ENCODE measurements at regions not wholly inside any gene's neighbourhood (a gene's known extent, or its start where the extent isn't known, plus 50 kb on each side); places are given as distances from the start of the nearest gene placed in this dataset.

DNA sequence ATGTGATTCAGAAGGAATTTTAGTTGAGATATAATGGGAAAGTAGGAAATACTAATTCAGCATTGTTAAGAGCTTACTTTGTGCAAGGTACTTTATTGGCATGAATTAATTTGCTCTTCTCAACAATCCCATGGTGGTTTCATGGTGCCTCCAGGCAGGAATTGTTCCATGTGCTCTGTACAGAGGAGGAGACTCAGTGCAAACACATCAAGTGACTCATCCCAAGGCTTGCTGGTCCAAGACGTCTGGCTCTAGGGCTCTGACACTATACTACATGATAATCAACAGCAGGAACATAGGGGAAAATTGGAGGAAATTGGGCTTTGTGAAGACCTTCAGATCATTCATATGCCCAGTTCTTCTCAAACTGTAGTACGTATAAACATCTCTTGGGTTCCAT lies 66.5 kb upstream of the PRKG1 start:
- Histone ChIP-seq H3K27ac (ENCODE audit: low read depth in 2 of 2, low read length in 2 of 2) (no peak overlapping the region), H3K27me3 (ENCODE audit: control insufficient read depth, insufficient read depth, low read length) (no peaks in the 10 kb centered on the region), H3K36me3 (ENCODE audit: control insufficient read depth in 2 of 3, insufficient read depth in 3 of 3, low read length in 3 of 3) (no peaks in the 10 kb centered on the region), H3K4me3 (ENCODE audit: low read length in 3 of 3) (no peak overlapping the region), H3K9ac (ENCODE audit: low read length in 3 of 3) (no peak overlapping the region), H3K9me3 (ENCODE audit: control insufficient read depth in 2 of 3, insufficient read depth in 1 of 3, low read length in 3 of 3) (no peaks in the 10 kb centered on the region), H3K4me1 (ENCODE audit: control insufficient read depth in 2 of 3, insufficient read depth in 2 of 3, low read depth in 1 of 3, low read length in 3 of 3) (no peaks in the 10 kb centered on the region)
- DNase-seq (no peak), FAIRE-seq (no peak)
- TF ChIP-seq, protein P1, sequence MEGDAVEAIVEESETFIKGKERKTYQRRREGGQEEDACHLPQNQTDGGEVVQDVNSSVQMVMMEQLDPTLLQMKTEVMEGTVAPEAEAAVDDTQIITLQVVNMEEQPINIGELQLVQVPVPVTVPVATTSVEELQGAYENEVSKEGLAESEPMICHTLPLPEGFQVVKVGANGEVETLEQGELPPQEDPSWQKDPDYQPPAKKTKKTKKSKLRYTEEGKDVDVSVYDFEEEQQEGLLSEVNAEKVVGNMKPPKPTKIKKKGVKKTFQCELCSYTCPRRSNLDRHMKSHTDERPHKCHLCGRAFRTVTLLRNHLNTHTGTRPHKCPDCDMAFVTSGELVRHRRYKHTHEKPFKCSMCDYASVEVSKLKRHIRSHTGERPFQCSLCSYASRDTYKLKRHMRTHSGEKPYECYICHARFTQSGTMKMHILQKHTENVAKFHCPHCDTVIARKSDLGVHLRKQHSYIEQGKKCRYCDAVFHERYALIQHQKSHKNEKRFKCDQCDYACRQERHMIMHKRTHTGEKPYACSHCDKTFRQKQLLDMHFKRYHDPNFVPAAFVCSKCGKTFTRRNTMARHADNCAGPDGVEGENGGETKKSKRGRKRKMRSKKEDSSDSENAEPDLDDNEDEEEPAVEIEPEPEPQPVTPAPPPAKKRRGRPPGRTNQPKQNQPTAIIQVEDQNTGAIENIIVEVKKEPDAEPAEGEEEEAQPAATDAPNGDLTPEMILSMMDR (IDR thresholded peaks at IDR 0.05; ENCODE audit: borderline replicate concordance, extremely low read depth, insufficient read depth) = no peak
- intact Hi-C loops (cut with DNase I) = no loop called here

DNA sequence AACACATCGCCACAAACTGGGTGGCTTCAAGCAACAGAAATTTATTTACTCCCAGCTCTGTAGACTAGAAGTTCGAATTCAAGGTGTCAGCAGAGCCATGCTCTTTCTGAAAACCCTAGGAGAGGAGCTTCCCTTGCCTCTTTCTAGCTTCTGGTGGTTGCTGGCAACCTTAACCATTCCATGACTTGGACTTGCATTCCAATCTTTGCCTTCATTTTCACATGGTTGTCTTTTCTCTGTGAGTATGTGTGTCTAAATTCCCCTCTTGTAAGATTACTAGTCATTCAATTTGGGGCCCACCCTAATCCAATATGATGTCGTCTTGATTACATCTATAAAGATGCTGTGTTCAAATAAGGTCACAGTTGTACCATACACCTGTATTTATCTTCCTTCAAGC lies 65.9 kb upstream of the PRKG1 start:
- H3K27me3 ChIP-seq (ENCODE audit: control insufficient read depth, insufficient read depth, low read length) = no peaks in the 10 kb centered on the region
- no peak overlapping the region for H3K9ac ChIP-seq (ENCODE audit: low read length in 3 of 3)
- H3K4me3 ChIP-seq (ENCODE audit: low read length in 3 of 3) = no peak overlapping the region
- no peaks in the 10 kb centered on the region for H3K36me3 ChIP-seq (ENCODE audit: control insufficient read depth in 2 of 3, insufficient read depth in 3 of 3, low read length in 3 of 3)
- DNase-seq = no peak
- no peaks in the 10 kb centered on the region for H3K4me1 ChIP-seq (ENCODE audit: control insufficient read depth in 2 of 3, insufficient read depth in 2 of 3, low read depth in 1 of 3, low read length in 3 of 3)
- FAIRE-seq = no peak
- intact Hi-C loops (cut with DNase I) = no loop called here
- no peaks in the 10 kb centered on the region for H3K9me3 ChIP-seq (ENCODE audit: control insufficient read depth in 2 of 3, insufficient read depth in 1 of 3, low read length in 3 of 3)
- H3K27ac ChIP-seq (ENCODE audit: low read depth in 2 of 2, low read length in 2 of 2) = no peak overlapping the region
- TF ChIP-seq, protein P1 (IDR thresholded peaks at IDR 0.05; ENCODE audit: borderline replicate concordance, extremely low read depth, insufficient read depth) = no peak

DNA sequence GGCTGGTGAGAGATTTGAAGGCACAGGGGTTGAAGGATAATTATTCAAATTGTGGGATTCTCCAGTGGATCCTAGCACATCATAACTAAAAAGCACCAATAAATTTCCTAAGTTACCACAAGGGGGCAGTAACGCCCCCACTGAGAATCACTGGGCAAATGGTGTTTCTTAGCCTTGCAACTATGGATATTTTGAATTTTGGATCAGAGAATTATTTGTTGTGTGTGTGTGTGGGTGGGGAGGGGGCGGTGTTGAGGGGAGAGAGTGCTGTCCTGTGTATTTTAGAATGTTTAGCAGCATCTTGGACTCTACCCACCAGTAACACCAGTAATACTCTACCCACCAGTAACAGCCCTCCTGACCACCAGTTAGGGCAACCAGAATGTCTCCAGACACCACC lies 63.3 kb upstream of the PRKG1 start:
- peak in 3 of 5 donors; percentile 19 to 72 (median 51) for DNase-seq
- Histone ChIP-seq H3K27me3 (ENCODE audit: control insufficient read depth, insufficient read depth, low read length) (no peaks in the 10 kb centered on the region), H3K9me3 (ENCODE audit: control insufficient read depth in 2 of 3, insufficient read depth in 1 of 3, low read length in 3 of 3) (no peaks in the 10 kb centered on the region), H3K27ac (ENCODE audit: low read depth in 2 of 2, low read length in 2 of 2) (no peak overlapping the region), H3K9ac (ENCODE audit: low read length in 3 of 3) (no peak overlapping the region), H3K4me3 (ENCODE audit: low read length in 3 of 3) (no peak overlapping the region), H3K4me1 (ENCODE audit: control insufficient read depth in 2 of 3, insufficient read depth in 2 of 3, low read depth in 1 of 3, low read length in 3 of 3) (no peaks in the 10 kb centered on the region), H3K36me3 (ENCODE audit: control insufficient read depth in 2 of 3, insufficient read depth in 3 of 3, low read length in 3 of 3) (no peaks in the 10 kb centered on the region)
- intact Hi-C loops (cut with DNase I) = no loop called here
- TF ChIP-seq, protein P1 (IDR thresholded peaks at IDR 0.05; ENCODE audit: borderline replicate concordance, extremely low read depth, insufficient read depth) = peak; percentile 54
- no peak for FAIRE-seq

DNA sequence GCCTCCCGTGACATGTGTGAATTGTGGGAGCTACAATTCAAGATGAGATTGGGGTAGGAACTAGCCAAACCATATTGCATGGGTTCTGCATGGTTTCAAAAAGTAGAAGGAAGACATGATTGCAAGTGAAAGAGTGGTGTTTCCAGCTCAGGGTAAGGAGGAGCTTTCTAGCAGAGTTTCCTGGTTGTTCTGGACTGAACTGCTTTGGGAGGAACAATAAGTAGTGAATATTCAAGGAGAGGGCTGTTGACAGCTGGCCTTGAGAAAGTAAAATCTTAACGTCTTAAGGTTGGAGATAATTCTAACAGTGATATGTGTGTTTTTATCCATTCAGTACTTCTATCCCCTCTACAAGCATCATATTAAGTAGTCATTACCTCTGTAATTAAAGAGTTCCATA lies 62.2 kb upstream of the PRKG1 start:
- no peaks in the 10 kb centered on the region for H3K4me1 ChIP-seq (ENCODE audit: control insufficient read depth in 2 of 3, insufficient read depth in 2 of 3, low read depth in 1 of 3, low read length in 3 of 3)
- H3K27me3 ChIP-seq (ENCODE audit: control insufficient read depth, insufficient read depth, low read length) = no peaks in the 10 kb centered on the region
- FAIRE-seq (no peak), DNase-seq (no peak)
- H3K9ac ChIP-seq (ENCODE audit: low read length in 3 of 3) = no peak overlapping the region
- H3K36me3 ChIP-seq (ENCODE audit: control insufficient read depth in 2 of 3, insufficient read depth in 3 of 3, low read length in 3 of 3) = no peaks in the 10 kb centered on the region
- no peaks in the 10 kb centered on the region for H3K9me3 ChIP-seq (ENCODE audit: control insufficient read depth in 2 of 3, insufficient read depth in 1 of 3, low read length in 3 of 3)
- H3K4me3 ChIP-seq (ENCODE audit: low read length in 3 of 3) = no peak overlapping the region
- intact Hi-C loops (cut with DNase I) = no loop called here
- TF ChIP-seq, protein P1 (IDR thresholded peaks at IDR 0.05; ENCODE audit: borderline replicate concordance, extremely low read depth, insufficient read depth) = no peak
- no peak overlapping the region for H3K27ac ChIP-seq (ENCODE audit: low read depth in 2 of 2, low read length in 2 of 2)

Data from kidney (tissue), 13 donors.